GM19455 (cell line): ENCODE measurements at regions not wholly inside any gene's neighbourhood (a gene's known extent, or its start where the extent isn't known, plus 50 kb on each side); places are given as distances from the start of the nearest gene placed in this dataset.

Source experiments
- ATAC-seq: cut with Tn5 transposase; IDR thresholded peaks from one replicate; pipeline ENCODE4 v1.9.1; 2021; ENCODE audit not compliant: unreplicated experiment

GRCh38 chr20:23254505-23254904 is 96.1 kb upstream of the NXT1 start:
- ATAC-seq = no peak

GRCh38 chr20:23254034-23254433 is 96.6 kb upstream of the NXT1 start:
- no peak for ATAC-seq

- no peak for ATAC-seq
Measured at GRCh38 chr20:23253524-23253923, 97.1 kb upstream of the NXT1 start.

GRCh38 chr20:23251779-23252178 is 98.8 kb upstream of the NXT1 start:
- ATAC-seq = no peak

GRCh38 chr20:23249541-23249940 is 101.0 kb upstream of the NXT1 start:
- ATAC-seq = no peak

- no peak for ATAC-seq
Measured at GRCh38 chr20:23248461-23248882, 102.1 kb upstream of the NXT1 start.

GRCh38 chr20:23246717-23247664 is 103.6 kb upstream of the NXT1 start:
- no peak for ATAC-seq

GRCh38 chr20:23245553-23246181 is 104.9 kb upstream of the NXT1 start:
- peak; percentile 90 for ATAC-seq

GRCh38 chr20:23244916-23245552 is 105.6 kb upstream of the NXT1 start:
- ATAC-seq = no peak

GRCh38 chr20:23244156-23244915 is 106.3 kb upstream of the NXT1 start:
- ATAC-seq = no peak

- no peak for ATAC-seq
Measured at GRCh38 chr20:23243791-23244155, 106.8 kb upstream of the NXT1 start.

GRCh38 chr20:23242556-23243180 is 107.9 kb upstream of the NXT1 start:
- ATAC-seq = no peak

- ATAC-seq = no peak
Measured at GRCh38 chr20:23242104-23242503, 108.5 kb upstream of the NXT1 start.

GRCh38 chr20:23241416-23241815 is 109.2 kb upstream of the NXT1 start:
- no peak for ATAC-seq

- no peak for ATAC-seq
Measured at GRCh38 chr20:23240519-23240918, 110.1 kb upstream of the NXT1 start.

- ATAC-seq = no peak
Measured at GRCh38 chr20:23237201-23237600, 113.4 kb upstream of the NXT1 start.

GRCh38 chr20:23235173-23236027 is 115.2 kb upstream of the NXT1 start:
- ATAC-seq = no peak

GRCh38 chr20:23234311-23235078 is 116.1 kb upstream of the NXT1 start:
- no peak for ATAC-seq

- ATAC-seq = no peak
Measured at GRCh38 chr20:23233341-23233740, 117.2 kb upstream of the NXT1 start.
